SK-N-SH (cell line): ENCODE measurements at regions not wholly inside any gene's neighbourhood (a gene's known extent, or its start where the extent isn't known, plus 50 kb on each side); places are given as distances from the start of the nearest gene placed in this dataset.

ENCODE experiments used
- CTCF ChIA-PET: fragments of 300-600, 350-600 bp; formaldehyde crosslinking; extraction: SDS; loops from one replicate; lab custom pipeline; 2021; lab: Yijun Ruan, JAX
- POLR2A ChIA-PET: fragments of 350-600 bp; sonication (Branson Sonifier 250); formaldehyde crosslinking; extraction: SDS; loops from one replicate; lab custom pipeline; 2020; ENCODE audit warnings: antibody characterized with exemption, inconsistent platforms; lab: Yijun Ruan, JAX
- DNase-seq: peaks from one replicate; pipeline ENCODE4 v3.0.0; 2012
- H2AFZ ChIP-seq: fragments of 200-600 bp; sonication (generic); 2 replicates; pipeline ENCODE4 v1.8.1; 2016; ENCODE audit warnings: antibody characterized with exemption, mild to moderate bottlenecking, low read depth
- H3F3A ChIP-seq: fragments of 200-600 bp; sonication (generic); replicated peaks from 2 replicates; pipeline ENCODE3; 2016; ENCODE audit warnings: antibody characterized with exemption, mild to moderate bottlenecking; ENCODE audit not compliant: insufficient read depth
- H3K27ac ChIP-seq, 2 experiments: fragments of 200-500 bp in 1 of 2; fragments of 200-600 bp in 1 of 2; sonication (Bioruptor generic) in 1 of 2; sonication (generic), shearing (Covaris generic) in 1 of 2; 2 replicates each; pipeline versions ENCODE4 v1.5.1 to v1.6.1; 2014 to 2016; ENCODE audit warnings: low read depth in 2 of 2, inconsistent platforms in 1 of 2, low read length in 1 of 2, mild to moderate bottlenecking in 1 of 2, mixed read lengths in 1 of 2
- H3K27me3 ChIP-seq: fragments of 200-600 bp; sonication (generic), shearing (Covaris generic); 2 replicates; pipeline ENCODE4 v1.6.1; 2016; ENCODE audit warnings: mixed run types; ENCODE audit not compliant: insufficient read depth
- H3K36me3 ChIP-seq, 2 experiments: fragments of 200-500 bp in 1 of 2; fragments of 200-600 bp in 1 of 2; sonication (Bioruptor generic) in 1 of 2; sonication (generic) in 1 of 2; replicated peaks in 1 of 2; 2 replicates each; pipeline versions ENCODE3 to v1.5.1; 2014 to 2016; ENCODE audit warnings: low read length in 1 of 2, mild to moderate bottlenecking in 1 of 2; ENCODE audit not compliant: insufficient read depth in 2 of 2, control insufficient read depth in 1 of 2
- H3K4me1 ChIP-seq, 2 experiments: fragments of 200-500 bp in 1 of 2; fragments of 200-600 bp in 1 of 2; sonication (Bioruptor generic) in 1 of 2; sonication (generic), shearing (Covaris generic) in 1 of 2; 2 replicates each; pipeline versions ENCODE4 v1.5.1 to v1.6.1; 2014 to 2016; ENCODE audit warnings: low read depth in 1 of 2, low read length in 1 of 2, mixed run types in 1 of 2; ENCODE audit not compliant: insufficient read depth in 2 of 2, control insufficient read depth in 1 of 2
- H3K4me2 ChIP-seq: fragments of 200-600 bp; sonication (generic), shearing (Covaris generic); 2 replicates; pipeline ENCODE4 v1.6.1; 2017; ENCODE audit warnings: mixed run types
- H3K4me3 ChIP-seq, 2 experiments: fragments of 200-500 bp in 1 of 2; fragments of 200-600 bp in 1 of 2; sonication (Bioruptor generic) in 1 of 2; sonication (generic), shearing (Covaris generic) in 1 of 2; 2 replicates each; pipeline versions ENCODE4 v1.5.1 to v1.8.1; 2014 to 2016; ENCODE audit warnings: low read depth in 2 of 2, inconsistent platforms in 1 of 2, low read length in 1 of 2, mild to moderate bottlenecking in 1 of 2, mixed read lengths in 1 of 2, moderate library complexity in 1 of 2
- H3K79me2 ChIP-seq: fragments of 200-600 bp; sonication (generic); 2 replicates; pipeline ENCODE4 v1.8.1; 2017; ENCODE audit warnings: mild to moderate bottlenecking; ENCODE audit not compliant: insufficient read depth
- H3K9ac ChIP-seq: fragments of 200-600 bp; sonication (generic); 2 replicates; pipeline ENCODE4 v1.6.1; 2017; ENCODE audit warnings: mixed run types
- H3K9me2 ChIP-seq: fragments of 200-600 bp; sonication (generic); 2 replicates; pipeline ENCODE4 v1.6.1; 2017; ENCODE audit warnings: mixed run types
- H3K9me3 ChIP-seq: fragments of 200-600 bp; sonication (generic); 2 replicates; pipeline ENCODE4 v1.6.1; 2017; ENCODE audit warnings: mixed run types, mild to moderate bottlenecking, moderate library complexity
- H4K20me1 ChIP-seq: fragments of 200-600 bp; sonication (generic); 2 replicates; pipeline ENCODE4 v1.6.1; 2017; ENCODE audit warnings: mild to moderate bottlenecking, mixed run types; ENCODE audit not compliant: insufficient read depth
- CTCF ChIP-seq: fragments of 200-600 bp; sonication (generic); IDR thresholded peaks from 2 replicates; pipeline ENCODE4 v1.6.1; 2017; ENCODE audit warnings: antibody characterized with exemption, mild to moderate bottlenecking, moderate library complexity
- ELF1 ChIP-seq: IDR thresholded peaks from 2 replicates; pipeline ENCODE4 v1.4.0; 2012
- EZH2phosphoT487 ChIP-seq: fragments of 200-600 bp; sonication (generic); IDR thresholded peaks from 2 replicates; pipeline ENCODE4 v1.6.1; 2017; ENCODE audit warnings: low read depth, mixed run types, mild to moderate bottlenecking, antibody characterized with exemption, moderate library complexity, borderline replicate concordance
- FOXM1 ChIP-seq: IDR thresholded peaks from 2 replicates; pipeline ENCODE4 v1.4.0; 2012; ENCODE audit warnings: low read depth, mild to moderate bottlenecking
- GABPA ChIP-seq: IDR thresholded peaks from 2 replicates; pipeline ENCODE4 v1.4.0; 2012; ENCODE audit warnings: low read depth, mild to moderate bottlenecking
- JUND ChIP-seq: IDR thresholded peaks from 2 replicates; pipeline ENCODE4 v1.4.0; 2012
- NFIC ChIP-seq: IDR thresholded peaks from 2 replicates; pipeline ENCODE4 v1.4.0; 2012; ENCODE audit warnings: borderline replicate concordance
- PBX3 ChIP-seq: IDR thresholded peaks from 2 replicates; pipeline ENCODE4; 2012
- POLR2AphosphoS5 ChIP-seq: IDR thresholded peaks from 2 replicates; pipeline ENCODE4 v1.6.1; 2012; ENCODE audit warnings: low read depth, low read length
- RCOR1 ChIP-seq: fragments of 150-350 bp; IDR thresholded peaks from 2 replicates; pipeline ENCODE4 v1.6.1; 2017; ENCODE audit warnings: antibody characterized with exemption, low read length
- REST ChIP-seq: IDR thresholded peaks from 2 replicates; pipeline ENCODE4 v1.6.1; 2012; ENCODE audit warnings: mild to moderate bottlenecking, low read depth, low read length, moderate library complexity
- RXRA ChIP-seq: IDR thresholded peaks from 2 replicates; pipeline ENCODE4 v1.4.0; 2012; ENCODE audit warnings: low read depth, mild to moderate bottlenecking, borderline replicate concordance
- SMC3 ChIP-seq: IDR thresholded peaks from 2 replicates; pipeline ENCODE4 v1.6.1; 2012; ENCODE audit warnings: low read depth, low read length, improper control_type of control experiment
- TAF1 ChIP-seq: IDR thresholded peaks from 2 replicates; pipeline ENCODE4 v1.6.1; 2012; ENCODE audit warnings: low read depth, mild to moderate bottlenecking, low read length, moderate library complexity, borderline replicate concordance
- USF2 ChIP-seq: fragments of 150-350 bp; IDR thresholded peaks from 2 replicates; pipeline ENCODE4 v1.6.1; 2017; ENCODE audit warnings: antibody characterized with exemption, low read length, low read depth, borderline replicate concordance
- ZBTB33 ChIP-seq: IDR thresholded peaks from 2 replicates; pipeline ENCODE4 v1.4.0; 2012; ENCODE audit warnings: low read depth, borderline replicate concordance
- WGBS: methylation state at CpG from one replicate; pipeline ENCODE4 v1.1.6; 2017; ENCODE audit warnings: low lambda C conversion rate; 5-methylcytosine and 5-hydroxymethylcytosine counted together

- Histone ChIP-seq H2AFZ (no peak overlapping the region), H3K4me2 (no peak overlapping the region), H3K9me3 (no peaks in the 10 kb centered on the region), H3K36me3 (no peaks in the 10 kb centered on the region), H3K4me3 (no peak overlapping the region), H3K27ac (no peak overlapping the region), H3K9ac (no peak overlapping the region), H3K9me2 (no peaks in the 10 kb centered on the region), H3F3A (no peaks in the 10 kb centered on the region), H3K79me2 (no peaks in the 10 kb centered on the region), H3K27me3 (no peaks in the 10 kb centered on the region), H3K4me1 (peaks cover 0 to 31% of the 10 kb centered on the region in 2 experiments; a peak in 2 of 4 replicates), H4K20me1 (no peaks in the 10 kb centered on the region)
- CTCF ChIA-PET: no interaction called here
- no peak for DNase-seq
- TF ChIP-seq JUND (no peak), ELF1 (no peak), REST (no peak), RXRA (no peak), POLR2AphosphoS5 (no peak), SMC3 (no peak), GABPA (no peak), FOXM1 (no peak), NFIC (no peak), ZBTB33 (no peak), RCOR1 (no peak), TAF1 (no peak), CTCF (no peak), USF2 (no peak), EZH2phosphoT487 (no peak), PBX3 (no peak)
- POLR2A ChIA-PET: no interaction called here
- WGBS: 56% methylated on average over 2 of the region's 2 CpGs
These were observed 306.1 kb downstream of the CTH start for GRCh38 chr1:70717211-70717610.
